SJCRH30 (cell line): ENCODE measurements at regions not wholly inside any gene's neighbourhood (a gene's known extent, or its start where the extent isn't known, plus 50 kb on each side); places are given as distances from the start of the nearest gene placed in this dataset.
"Not testable (repeated sequence)": the region's sequence is repeated elsewhere in the genome, so short reads cannot be mapped to it uniquely, and the experiment has no call there.

Experiments used
- DNase-seq, 2 experiments: peaks; one replicate each; pipeline ENCODE4 v3.0.0-alpha.2; 2015 to 2020
- H3K27ac ChIP-seq: fragments of 250-450 bp; sonication (Bioruptor Pico); 2 replicates; pipeline ENCODE4 v1.5.1; 2020; ENCODE audit warnings: mild to moderate bottlenecking, moderate library complexity
- H3K27me3 ChIP-seq: fragments of 250-450 bp; sonication (Bioruptor Pico); 2 replicates; pipeline ENCODE4 v1.5.1; 2020; ENCODE audit warnings: mild to moderate bottlenecking, moderate library complexity
- H3K36me3 ChIP-seq: fragments of 250-450 bp; sonication (Bioruptor Pico); 2 replicates; pipeline ENCODE4 v1.5.1; 2020; ENCODE audit warnings: mild to moderate bottlenecking, moderate library complexity
- H3K4me1 ChIP-seq: fragments of 250-450 bp; sonication (Bioruptor Pico); 2 replicates; pipeline ENCODE4 v1.5.1; 2020; ENCODE audit warnings: mild to moderate bottlenecking, moderate library complexity
- H3K4me3 ChIP-seq: fragments of 250-450 bp; sonication (Bioruptor Pico); 2 replicates; pipeline ENCODE4 v1.5.1; 2020; ENCODE audit warnings: mild to moderate bottlenecking, moderate library complexity
- H3K9me3 ChIP-seq: fragments of 250-450 bp; sonication (Bioruptor Pico); replicated peaks from 2 replicates; pipeline ENCODE4 v1.5.1; 2020; ENCODE audit warnings: mild to moderate bottlenecking, moderate library complexity

- H3K27me3 ChIP-seq, DNase-seq, H3K27ac ChIP-seq, H3K4me1 ChIP-seq, H3K9me3 ChIP-seq, H3K4me3 ChIP-seq, H3K36me3 ChIP-seq: not testable (repeated sequence)
These were observed 463.2 kb downstream of the SQOR start for GRCh38 chr15:46098006-46098405.

GRCh38 chr15:46110755-46111154, 475.9 kb downstream of the SQOR start:
- no peaks in the 10 kb centered on the region for H3K27me3 ChIP-seq
- H3K27ac ChIP-seq = no peak overlapping the region
- H3K9me3 ChIP-seq = no peaks in the 10 kb centered on the region
- H3K4me1 ChIP-seq = no peaks in the 10 kb centered on the region
- H3K4me3 ChIP-seq = no peak overlapping the region
- H3K36me3 ChIP-seq = no peaks in the 10 kb centered on the region
- no peak for DNase-seq

GRCh38 chr15:46111730-46112129, 476.9 kb downstream of the SQOR start:
- no peaks in the 10 kb centered on the region for H3K9me3 ChIP-seq
- H3K4me1 ChIP-seq = no peaks in the 10 kb centered on the region
- no peak for DNase-seq
- no peaks in the 10 kb centered on the region for H3K27me3 ChIP-seq
- no peak overlapping the region for H3K27ac ChIP-seq
- no peak overlapping the region for H3K4me3 ChIP-seq
- no peaks in the 10 kb centered on the region for H3K36me3 ChIP-seq

GRCh38 chr15:46117071-46117470, 482.2 kb downstream of the SQOR start:
- DNase-seq = no peak
- Histone ChIP-seq H3K4me3 (no peak overlapping the region), H3K27ac (no peak overlapping the region), H3K27me3 (no peaks in the 10 kb centered on the region), H3K36me3 (no peaks in the 10 kb centered on the region), H3K9me3 (no peaks in the 10 kb centered on the region), H3K4me1 (no peaks in the 10 kb centered on the region)

- H3K9me3 ChIP-seq = no peaks in the 10 kb centered on the region
- H3K27ac ChIP-seq = no peak overlapping the region
- no peak for DNase-seq
- H3K4me3 ChIP-seq = no peak overlapping the region
- H3K36me3 ChIP-seq = no peaks in the 10 kb centered on the region
- H3K27me3 ChIP-seq = no peaks in the 10 kb centered on the region
- H3K4me1 ChIP-seq = no peaks in the 10 kb centered on the region
These were observed 485.9 kb downstream of the SQOR start for GRCh38 chr15:46120713-46121112.

GRCh38 chr15:46121441-46121840, 486.6 kb downstream of the SQOR start:
- no peaks in the 10 kb centered on the region for H3K36me3 ChIP-seq
- H3K4me3 ChIP-seq = no peak overlapping the region
- no peaks in the 10 kb centered on the region for H3K4me1 ChIP-seq
- no peaks in the 10 kb centered on the region for H3K27me3 ChIP-seq
- H3K9me3 ChIP-seq = no peaks in the 10 kb centered on the region
- no peak overlapping the region for H3K27ac ChIP-seq
- DNase-seq = no peak

GRCh38 chr15:46126581-46126980, 491.8 kb downstream of the SQOR start:
- Histone ChIP-seq H3K27me3 (no peaks in the 10 kb centered on the region), H3K4me3 (no peak overlapping the region), H3K4me1 (no peaks in the 10 kb centered on the region), H3K9me3 (no peaks in the 10 kb centered on the region), H3K36me3 (no peaks in the 10 kb centered on the region), H3K27ac (no peak overlapping the region)
- DNase-seq = no peak

GRCh38 chr15:46127361-46127874, 492.6 kb downstream of the SQOR start:
- H3K36me3 ChIP-seq = no peaks in the 10 kb centered on the region
- no peaks in the 10 kb centered on the region for H3K27me3 ChIP-seq
- no peak overlapping the region for H3K27ac ChIP-seq
- H3K4me1 ChIP-seq = no peaks in the 10 kb centered on the region
- H3K9me3 ChIP-seq = no peaks in the 10 kb centered on the region
- no peak overlapping the region for H3K4me3 ChIP-seq
- no peak for DNase-seq

- DNase-seq = no peak
- H3K27me3 ChIP-seq = no peaks in the 10 kb centered on the region
- H3K4me3 ChIP-seq = no peak overlapping the region
- no peaks in the 10 kb centered on the region for H3K9me3 ChIP-seq
- no peak overlapping the region for H3K27ac ChIP-seq
- H3K4me1 ChIP-seq = no peaks in the 10 kb centered on the region
- H3K36me3 ChIP-seq = no peaks in the 10 kb centered on the region
These were observed 494.3 kb downstream of the SQOR start for GRCh38 chr15:46129145-46129544.

GRCh38 chr15:46131876-46132275, 497.0 kb downstream of the SQOR start:
- no peaks in the 10 kb centered on the region for H3K27me3 ChIP-seq
- no peaks in the 10 kb centered on the region for H3K4me1 ChIP-seq
- H3K27ac ChIP-seq = no peak overlapping the region
- no peak overlapping the region for H3K4me3 ChIP-seq
- no peak for DNase-seq
- H3K36me3 ChIP-seq = no peaks in the 10 kb centered on the region
- no peaks in the 10 kb centered on the region for H3K9me3 ChIP-seq

- Histone ChIP-seq H3K36me3 (no peaks in the 10 kb centered on the region), H3K4me1 (no peaks in the 10 kb centered on the region), H3K9me3 (no peaks in the 10 kb centered on the region), H3K4me3 (no peak overlapping the region), H3K27ac (no peak overlapping the region), H3K27me3 (no peaks in the 10 kb centered on the region)
- no peak for DNase-seq
These were observed 502.6 kb downstream of the SQOR start for GRCh38 chr15:46137443-46137842.

- Histone ChIP-seq H3K36me3 (no peaks in the 10 kb centered on the region), H3K9me3 (no peaks in the 10 kb centered on the region), H3K27me3 (no peaks in the 10 kb centered on the region), H3K4me1 (no peaks in the 10 kb centered on the region), H3K4me3 (no peak overlapping the region), H3K27ac (no peak overlapping the region)
- DNase-seq = no peak
These were observed 511.2 kb downstream of the SQOR start for GRCh38 chr15:46146002-46146401.

- H3K36me3 ChIP-seq = no peaks in the 10 kb centered on the region
- H3K4me1 ChIP-seq = no peaks in the 10 kb centered on the region
- no peak overlapping the region for H3K27ac ChIP-seq
- no peaks in the 10 kb centered on the region for H3K9me3 ChIP-seq
- no peak overlapping the region for H3K4me3 ChIP-seq
- no peaks in the 10 kb centered on the region for H3K27me3 ChIP-seq
- no peak for DNase-seq
These were observed 512.1 kb downstream of the SQOR start for GRCh38 chr15:46146915-46147314.

- Histone ChIP-seq H3K4me1 (no peaks in the 10 kb centered on the region), H3K27ac (no peak overlapping the region), H3K36me3 (no peaks in the 10 kb centered on the region), H3K9me3 (no peaks in the 10 kb centered on the region), H3K27me3 (no peaks in the 10 kb centered on the region), H3K4me3 (no peak overlapping the region)
- DNase-seq = no peak
These were observed 517.0 kb downstream of the SQOR start for GRCh38 chr15:46151786-46152185.

- H3K27ac ChIP-seq = no peak overlapping the region
- no peak overlapping the region for H3K4me3 ChIP-seq
- DNase-seq = no peak
- no peaks in the 10 kb centered on the region for H3K27me3 ChIP-seq
- H3K4me1 ChIP-seq = no peaks in the 10 kb centered on the region
- no peaks in the 10 kb centered on the region for H3K36me3 ChIP-seq
- no peaks in the 10 kb centered on the region for H3K9me3 ChIP-seq
These were observed 531.9 kb downstream of the SQOR start for GRCh38 chr15:46166750-46167149.

GRCh38 chr15:46170326-46170725, 535.5 kb downstream of the SQOR start:
- Histone ChIP-seq H3K9me3 (no peaks in the 10 kb centered on the region), H3K4me1 (no peaks in the 10 kb centered on the region), H3K4me3 (no peak overlapping the region), H3K36me3 (no peaks in the 10 kb centered on the region), H3K27me3 (no peaks in the 10 kb centered on the region), H3K27ac (no peak overlapping the region)
- no peak for DNase-seq

GRCh38 chr15:46174122-46174521, 539.3 kb downstream of the SQOR start:
- Histone ChIP-seq H3K36me3 (no peaks in the 10 kb centered on the region), H3K4me3 (no peak overlapping the region), H3K9me3 (no peaks in the 10 kb centered on the region), H3K27me3 (no peaks in the 10 kb centered on the region), H3K4me1 (no peaks in the 10 kb centered on the region), H3K27ac (no peak overlapping the region)
- DNase-seq = no peak
